DND-41 (cell line): ENCODE measurements at regions not wholly inside any gene's neighbourhood (a gene's known extent, or its start where the extent isn't known, plus 50 kb on each side); places are given as distances from the start of the nearest gene placed in this dataset.

Experiments used
- EZH2 ChIP-seq: IDR thresholded peaks from 3 replicates; pipeline ENCODE4 v1.6.1; 2012; ENCODE audit warnings: borderline replicate concordance, low read depth, mild to moderate bottlenecking, moderate library complexity, low read length, inconsistent platforms; ENCODE audit not compliant: severe bottlenecking
- TF ChIP-seq, protein P1 (sequence below): IDR thresholded peaks from 2 replicates; pipeline ENCODE4 v1.5.1; 2012; ENCODE audit warnings: borderline replicate concordance, low read length, moderate library complexity, mild to moderate bottlenecking; ENCODE audit not compliant: poor library complexity, severe bottlenecking; ENCODE audit errors: extremely low read depth

DNA sequence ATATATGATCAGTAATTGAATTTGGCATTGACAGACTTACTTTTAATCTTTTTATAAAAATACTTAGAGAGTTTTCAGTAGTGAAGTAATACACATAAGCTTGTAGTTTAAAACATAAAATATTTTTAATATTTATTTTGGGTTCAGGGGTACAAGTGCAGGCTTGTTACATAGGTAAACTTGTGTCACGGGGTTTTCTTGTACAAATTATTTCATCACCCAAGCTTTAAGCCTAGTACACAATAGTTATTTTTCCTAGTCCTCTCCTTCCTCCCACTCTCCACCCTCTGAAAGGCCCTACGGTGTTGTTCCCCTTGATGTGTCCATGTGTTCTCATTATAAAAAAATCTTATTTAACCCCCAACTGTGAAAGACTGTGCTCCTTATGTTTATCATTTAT lies 1397.8 kb upstream of the RAG2 start:
- TF ChIP-seq, protein P1, sequence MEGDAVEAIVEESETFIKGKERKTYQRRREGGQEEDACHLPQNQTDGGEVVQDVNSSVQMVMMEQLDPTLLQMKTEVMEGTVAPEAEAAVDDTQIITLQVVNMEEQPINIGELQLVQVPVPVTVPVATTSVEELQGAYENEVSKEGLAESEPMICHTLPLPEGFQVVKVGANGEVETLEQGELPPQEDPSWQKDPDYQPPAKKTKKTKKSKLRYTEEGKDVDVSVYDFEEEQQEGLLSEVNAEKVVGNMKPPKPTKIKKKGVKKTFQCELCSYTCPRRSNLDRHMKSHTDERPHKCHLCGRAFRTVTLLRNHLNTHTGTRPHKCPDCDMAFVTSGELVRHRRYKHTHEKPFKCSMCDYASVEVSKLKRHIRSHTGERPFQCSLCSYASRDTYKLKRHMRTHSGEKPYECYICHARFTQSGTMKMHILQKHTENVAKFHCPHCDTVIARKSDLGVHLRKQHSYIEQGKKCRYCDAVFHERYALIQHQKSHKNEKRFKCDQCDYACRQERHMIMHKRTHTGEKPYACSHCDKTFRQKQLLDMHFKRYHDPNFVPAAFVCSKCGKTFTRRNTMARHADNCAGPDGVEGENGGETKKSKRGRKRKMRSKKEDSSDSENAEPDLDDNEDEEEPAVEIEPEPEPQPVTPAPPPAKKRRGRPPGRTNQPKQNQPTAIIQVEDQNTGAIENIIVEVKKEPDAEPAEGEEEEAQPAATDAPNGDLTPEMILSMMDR: no peak
- TF ChIP-seq EZH2: no peak
